Suppressor macrophage treated with lipopolysaccharide for 1 hour (primary cell): ENCODE measurements at regions not wholly inside any gene's neighbourhood (a gene's known extent, or its start where the extent isn't known, plus 50 kb on each side); places are given as distances from the start of the nearest gene placed in this dataset.
"Not testable (repeated sequence)": the region's sequence is repeated elsewhere in the genome, so short reads cannot be mapped to it uniquely, and the experiment has no call there.

Experiments
- DNase-seq, 3 donors: peaks; one replicate each; pipeline ENCODE4 v3.0.0-alpha.2; 2020 to 2022

DNA sequence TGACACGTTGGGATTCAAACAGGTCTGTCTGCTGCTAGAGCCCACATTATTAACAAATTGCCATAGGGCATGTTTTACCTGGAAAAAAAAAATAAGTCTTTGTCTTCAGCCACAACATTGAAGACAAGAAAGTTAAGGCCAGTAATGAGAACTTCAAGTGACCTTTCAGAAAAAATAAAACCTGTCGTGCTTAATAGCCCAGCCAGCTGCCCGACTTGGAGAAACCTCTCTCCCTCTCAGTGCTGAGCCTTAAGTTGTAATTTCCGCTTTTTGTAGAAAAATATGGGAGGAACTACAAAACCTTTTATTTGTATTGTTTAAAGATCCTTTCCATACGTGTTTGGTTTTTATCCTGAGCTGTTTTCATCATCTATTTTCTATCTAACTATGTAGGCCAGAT is 454.3 kb upstream of the SLITRK6 start:
- not testable (repeated sequence) for DNase-seq

DNA sequence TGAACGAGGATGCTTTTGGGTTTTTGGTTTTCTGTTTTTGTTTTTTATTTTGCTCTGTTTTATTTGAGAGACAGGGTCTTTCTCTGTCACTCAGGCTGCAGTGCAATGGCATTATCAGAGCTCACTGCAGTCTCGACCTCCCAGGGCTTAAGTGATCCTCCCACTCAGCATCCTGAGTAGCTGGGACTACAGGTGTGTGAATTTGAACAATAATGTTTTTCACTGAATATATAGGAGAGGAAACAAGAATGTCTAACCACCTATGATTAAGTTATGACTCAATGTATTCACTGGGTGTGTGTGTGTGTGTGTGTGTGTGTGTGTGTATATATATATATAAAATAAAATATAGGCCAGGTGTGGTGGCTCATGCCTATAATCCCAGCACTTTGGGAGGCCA is 456.6 kb upstream of the SLITRK6 start:
- not testable (repeated sequence) for DNase-seq

DNA sequence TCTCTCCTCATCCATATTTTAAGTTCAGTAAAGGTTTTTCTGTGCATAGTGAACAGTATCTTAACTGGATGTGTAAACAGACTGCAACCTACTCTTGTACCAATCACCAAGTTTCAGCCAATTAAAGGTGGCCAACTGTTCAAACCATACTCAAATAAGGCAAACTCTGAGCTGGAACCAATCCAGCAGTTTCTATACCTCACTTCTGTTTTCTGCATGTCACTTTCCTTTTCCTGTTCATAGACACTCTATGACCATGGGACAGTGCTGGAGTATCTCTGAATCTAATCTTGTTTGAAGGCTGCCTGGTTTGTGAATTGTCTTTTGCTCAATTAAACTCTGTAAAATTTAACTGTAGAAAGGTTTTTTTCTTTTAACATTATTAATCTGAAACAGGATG is 470.3 kb upstream of the SLITRK6 start:
- DNase-seq: no peak

DNA sequence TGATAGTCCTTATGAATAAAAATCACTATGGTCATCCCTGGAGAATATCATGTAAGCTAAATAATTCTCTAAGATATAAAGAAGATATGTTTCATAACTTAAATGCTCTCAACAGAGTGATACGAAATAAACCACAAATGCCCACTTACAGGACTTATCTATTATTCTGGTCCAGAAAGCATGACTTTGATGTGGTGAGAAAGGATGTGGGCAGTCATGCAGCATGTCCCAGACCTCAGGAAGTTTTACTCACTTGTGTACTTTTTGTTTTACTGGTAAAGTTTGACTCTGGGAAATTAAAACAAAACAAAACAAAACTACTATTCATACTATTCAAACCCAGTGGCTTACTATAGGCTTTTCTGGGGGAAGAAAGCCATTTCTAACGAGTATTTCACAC is 483.2 kb upstream of the SLITRK6 start:
- no peak for DNase-seq

DNA sequence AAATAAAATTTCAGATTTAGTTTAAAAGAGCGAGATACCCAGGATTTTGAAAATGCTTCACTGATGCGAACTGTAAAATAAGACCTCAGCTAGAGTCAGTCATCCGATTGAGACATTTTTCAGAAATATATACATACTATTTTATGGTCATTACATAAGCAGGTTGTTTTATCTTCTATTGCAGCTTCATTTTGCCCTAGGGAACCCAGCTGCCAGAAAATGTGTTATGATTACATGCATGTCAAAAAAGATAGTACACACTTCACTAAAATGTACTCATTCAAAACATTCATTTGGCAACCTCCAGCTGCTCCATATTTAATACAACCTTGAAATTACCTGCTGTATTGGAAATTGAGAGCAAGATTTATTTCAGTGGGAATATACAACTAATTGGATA is 483.8 kb upstream of the SLITRK6 start:
- no peak for DNase-seq

DNA sequence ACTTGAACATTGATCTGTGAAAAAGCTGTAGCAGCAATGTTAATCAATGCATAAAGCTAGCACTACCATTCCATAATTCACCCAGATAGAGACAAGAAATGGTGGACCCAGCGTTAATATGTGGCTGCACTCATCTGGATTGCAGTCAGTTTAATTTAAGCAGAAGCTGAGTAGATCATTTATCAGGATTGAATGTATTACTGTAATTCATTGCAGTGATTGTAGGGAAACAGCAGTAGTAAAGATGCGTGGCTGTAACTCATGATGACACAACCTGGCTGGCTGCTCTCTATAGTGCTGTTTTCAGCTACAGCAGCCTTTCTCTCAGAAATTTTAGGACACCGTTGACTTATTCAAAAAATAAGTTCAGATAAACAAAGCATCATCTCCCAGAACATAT is 499.5 kb upstream of the SLITRK6 start:
- DNase-seq: no peak

DNA sequence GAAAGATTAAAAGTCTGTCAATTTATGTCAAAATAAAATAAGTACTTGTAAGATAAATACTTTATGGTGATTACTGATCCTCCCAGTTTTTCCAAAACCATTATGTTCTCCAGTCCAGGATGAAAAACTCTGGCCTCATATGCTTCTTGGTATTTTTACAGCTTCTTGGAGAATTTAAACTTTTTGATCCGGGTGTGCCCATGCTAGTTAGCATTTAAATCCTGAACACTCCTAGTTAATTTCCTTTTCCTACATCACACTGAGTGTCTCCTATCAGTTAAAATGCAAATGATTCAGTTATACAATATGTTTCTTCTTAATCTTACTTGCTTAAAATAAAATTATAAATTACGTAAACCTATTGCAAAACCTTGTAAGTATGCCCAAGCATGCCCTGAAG is 499.9 kb upstream of the SLITRK6 start:
- DNase-seq: no peak

DNA sequence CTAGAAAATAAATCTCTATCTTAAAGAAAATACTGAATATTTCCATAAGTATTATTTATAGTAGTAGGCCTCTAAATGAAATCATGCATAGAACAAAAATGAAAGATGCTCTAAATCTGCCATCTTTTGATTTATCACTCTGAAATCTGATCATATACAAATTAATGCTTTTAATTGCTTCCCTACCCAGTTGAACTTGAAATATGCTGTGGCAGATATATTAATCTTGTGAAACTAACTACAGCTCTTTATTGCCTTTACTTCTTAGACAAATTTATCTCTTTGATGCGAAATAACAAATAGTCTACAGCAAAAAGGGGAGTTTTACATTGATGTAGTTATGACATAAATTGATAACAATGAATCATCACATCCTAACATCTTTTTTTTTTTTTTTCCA is 510.7 kb upstream of the SLITRK6 start:
- no peak for DNase-seq

DNA sequence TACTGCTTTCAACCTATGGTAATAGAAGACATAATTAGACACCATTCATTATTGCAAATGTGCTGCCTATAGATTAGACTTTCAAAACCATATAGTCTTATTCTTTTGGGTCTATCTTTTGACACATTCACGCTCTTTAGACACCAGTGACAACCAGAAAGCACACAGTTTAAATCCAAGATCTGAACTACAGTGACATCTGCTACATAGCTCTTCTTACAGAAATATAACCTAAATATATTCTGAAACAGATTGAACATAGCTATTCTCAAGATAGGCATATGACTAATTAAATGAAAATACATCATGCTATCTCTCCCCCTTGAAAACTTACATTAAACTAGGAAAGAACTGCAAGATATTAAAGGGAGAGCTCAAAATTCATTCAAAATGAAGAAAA is 514.2 kb upstream of the SLITRK6 start:
- DNase-seq: no peak

DNA sequence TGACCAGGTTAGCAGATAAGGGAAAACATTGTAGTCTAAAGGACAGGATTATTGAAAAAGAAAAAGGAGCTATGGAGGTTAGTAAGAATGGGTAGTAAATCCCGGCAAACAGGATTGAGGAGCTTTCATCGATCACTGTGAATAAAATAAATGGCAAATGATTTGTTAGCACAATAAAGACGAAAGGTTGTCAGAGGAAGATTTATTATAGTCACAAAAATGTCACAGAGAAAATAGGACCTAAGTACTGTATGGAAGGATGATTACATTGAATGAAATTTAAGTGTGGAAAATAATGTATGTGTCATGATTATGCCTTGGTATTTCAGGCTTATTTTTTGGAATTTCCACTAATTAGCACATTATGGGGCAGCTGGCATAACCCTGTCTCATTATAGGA is 519.2 kb upstream of the SLITRK6 start:
- no peak for DNase-seq

DNA sequence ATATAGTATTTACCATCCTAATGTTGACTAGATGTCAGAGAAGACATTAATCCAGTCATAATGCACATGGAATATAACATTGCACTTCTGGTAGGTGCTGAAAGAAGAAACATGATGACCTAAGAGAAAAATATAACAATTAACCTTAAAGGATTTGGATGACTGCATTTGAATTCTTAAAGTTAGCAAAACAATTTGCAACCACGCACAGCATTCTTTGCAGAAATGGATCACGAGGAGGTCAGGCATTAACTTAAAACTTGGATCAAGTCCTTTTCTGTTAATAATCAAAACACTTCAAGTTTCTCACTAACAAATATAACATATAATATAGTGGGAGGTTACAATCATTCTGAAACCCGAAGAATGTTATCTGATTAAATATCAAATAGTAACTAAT is 525.0 kb upstream of the SLITRK6 start:
- no peak for DNase-seq

DNA sequence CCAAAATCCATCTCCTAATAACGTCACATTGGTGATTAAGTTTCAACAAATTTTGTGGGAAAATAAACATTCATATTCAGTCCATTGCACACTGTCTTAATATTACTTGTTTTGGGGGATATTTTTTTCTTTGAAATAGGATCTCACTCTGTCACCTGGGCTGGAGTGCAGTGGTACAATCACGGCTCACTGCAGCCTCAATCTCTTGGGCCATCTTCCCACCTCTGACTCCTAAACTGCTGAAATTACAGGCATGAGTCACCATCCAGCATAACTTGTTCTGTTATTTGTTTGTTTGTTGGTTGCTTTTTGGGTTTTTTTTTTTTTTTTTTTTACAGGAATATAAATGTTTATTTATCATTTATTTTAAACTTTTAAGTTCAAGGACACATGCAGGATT is 556.1 kb upstream of the SLITRK6 start:
- DNase-seq: no peak

DNA sequence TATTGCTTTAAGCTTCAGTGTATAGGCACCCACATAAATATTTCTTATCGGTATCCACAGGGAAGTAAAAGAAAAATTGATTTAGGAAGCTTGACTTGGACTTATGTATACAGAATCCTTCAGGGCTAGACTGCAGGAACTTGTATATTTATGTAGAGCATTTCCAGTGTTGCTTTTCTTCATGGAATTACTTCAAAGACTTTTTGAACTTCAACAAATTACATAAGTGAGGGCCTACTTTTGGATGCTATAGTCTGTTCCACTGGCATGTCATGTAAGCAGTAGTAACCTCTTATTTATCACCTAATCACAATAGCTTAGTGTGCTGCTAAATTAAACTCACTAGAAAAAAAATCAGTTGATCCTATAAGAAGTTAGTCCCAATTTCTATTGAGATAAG is 557.9 kb upstream of the SLITRK6 start:
- DNase-seq: no peak

DNA sequence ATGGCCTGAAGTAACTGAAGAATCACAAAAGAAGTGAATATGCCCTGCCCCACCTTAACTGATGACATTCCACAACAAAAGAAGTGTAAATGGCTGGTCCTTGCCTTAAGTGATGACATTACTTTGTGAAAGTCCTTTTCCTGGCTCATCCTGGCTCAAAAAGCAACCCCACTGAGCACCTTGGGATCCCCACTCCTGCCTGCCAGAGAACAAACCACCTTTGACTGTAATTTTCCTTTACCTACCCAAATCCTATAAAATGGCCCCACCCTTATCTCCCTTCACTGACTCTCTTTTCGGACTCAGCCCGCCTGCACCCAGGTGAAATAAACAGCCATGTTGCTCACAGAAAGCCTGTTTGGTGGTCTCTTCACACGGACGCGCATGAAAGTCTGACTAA is 564.5 kb upstream of the SLITRK6 start:
- DNase-seq: not testable (repeated sequence)

DNA sequence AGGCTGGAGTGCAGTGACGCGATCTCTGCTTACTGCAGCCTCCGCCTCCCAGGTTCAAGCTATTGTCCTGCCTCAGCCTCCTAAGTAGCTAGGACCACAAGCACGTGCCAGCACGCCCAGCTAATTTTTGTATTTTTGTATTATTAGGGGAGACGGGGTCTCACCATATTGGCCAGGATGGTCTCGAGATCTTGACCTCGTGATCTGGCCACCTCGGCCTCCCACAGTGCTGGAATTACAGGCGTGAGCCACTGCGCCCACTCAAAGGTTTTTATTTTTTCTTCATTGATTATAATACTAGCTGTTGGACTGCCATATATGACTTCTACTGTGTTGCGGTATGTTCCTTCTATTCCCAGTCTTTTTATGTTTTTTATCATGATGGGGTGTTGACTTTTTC is 569.7 kb upstream of the SLITRK6 start:
- no peak for DNase-seq

DNA sequence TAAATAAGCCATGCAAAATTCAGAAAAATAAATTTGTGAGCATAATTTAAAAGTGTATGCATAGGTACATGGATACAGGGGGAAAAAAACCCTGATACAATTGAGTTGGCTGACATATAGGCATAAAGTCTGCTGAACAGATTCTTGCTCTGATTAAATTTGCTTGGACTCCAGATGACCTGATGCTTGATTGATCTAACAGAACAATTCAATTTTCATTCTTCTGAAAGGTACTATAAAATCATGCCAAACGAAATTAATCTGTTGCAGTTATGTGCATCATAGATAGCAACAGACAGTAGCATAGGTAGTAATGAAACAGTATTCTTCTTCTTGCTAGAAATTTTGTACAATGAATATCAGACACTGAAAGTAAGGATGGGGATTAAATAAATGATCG is 578.2 kb upstream of the SLITRK6 start:
- no peak for DNase-seq

DNA sequence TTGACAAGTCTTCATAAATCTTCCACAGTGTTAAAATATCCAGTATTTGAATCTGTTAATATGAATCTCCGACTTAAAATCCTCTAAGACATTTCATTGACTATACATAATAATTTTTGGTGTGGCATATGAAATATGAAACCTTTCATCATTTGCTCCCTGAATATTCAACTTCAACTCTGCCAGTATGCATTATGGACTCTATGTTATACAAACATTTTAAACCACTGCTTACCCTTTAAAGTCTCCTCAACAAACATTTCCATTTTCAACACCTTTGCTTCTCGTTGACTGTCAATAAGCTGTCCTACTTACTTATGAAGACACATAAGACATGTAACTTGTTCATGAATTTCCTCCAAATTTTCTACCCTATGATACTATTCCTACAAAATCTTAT is 579.4 kb upstream of the SLITRK6 start:
- DNase-seq: no peak

DNA sequence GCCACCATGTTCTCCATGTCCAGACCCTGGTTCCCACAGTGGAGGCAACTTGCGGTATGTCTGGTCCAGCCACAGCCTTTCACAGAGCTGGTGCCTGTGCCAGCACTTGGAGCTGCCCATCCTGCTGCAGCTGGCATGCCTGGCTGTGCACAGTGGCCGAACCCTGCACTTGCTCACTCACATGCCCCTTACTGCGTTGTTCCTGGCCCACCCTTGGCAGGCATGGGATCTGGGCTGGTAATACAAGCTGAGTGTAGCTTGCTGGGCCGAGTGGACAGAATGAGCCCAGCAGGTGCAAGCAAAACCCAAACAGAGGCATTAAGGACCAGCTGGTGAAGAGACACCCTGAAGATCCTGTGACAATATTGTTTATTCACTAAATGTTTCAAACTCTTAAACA is 583.9 kb upstream of the SLITRK6 start:
- no peak for DNase-seq

DNA sequence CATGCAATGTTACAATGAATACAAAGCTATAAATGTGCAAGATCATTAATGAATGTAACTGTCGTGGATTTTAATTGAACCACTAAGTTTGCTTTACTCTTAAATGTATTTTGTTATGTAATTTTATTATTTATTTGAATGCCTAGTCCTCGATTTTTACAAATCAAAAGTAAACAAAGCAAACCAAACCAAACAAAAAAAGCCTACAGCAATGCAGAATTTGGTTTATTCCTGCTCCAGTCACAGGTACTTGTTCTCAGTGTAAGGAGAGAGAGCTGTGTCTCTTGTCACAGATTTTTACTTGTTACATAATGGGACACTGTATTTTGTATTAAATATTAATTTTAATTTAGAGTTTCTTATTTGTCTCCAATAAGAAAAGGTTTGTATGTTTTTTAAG is 584.3 kb upstream of the SLITRK6 start:
- DNase-seq: no peak

DNA sequence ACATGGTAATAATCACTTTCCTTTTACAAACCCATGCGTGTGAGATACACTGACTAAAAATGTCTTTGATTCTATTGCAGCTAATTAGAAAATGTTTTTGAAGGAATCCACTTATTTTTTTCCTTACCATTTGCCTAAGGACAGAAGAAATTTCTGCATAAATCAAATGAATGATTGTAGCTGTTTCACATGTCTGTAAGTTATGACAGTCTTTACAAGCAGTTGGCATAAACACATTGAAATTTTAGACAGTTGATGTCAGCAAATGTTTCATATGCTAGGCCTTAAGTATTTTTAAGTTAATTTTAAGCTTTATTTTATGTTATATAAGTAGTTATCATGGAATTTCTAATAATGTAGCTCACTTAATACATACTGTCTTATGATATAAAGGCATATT is 598.4 kb upstream of the SLITRK6 start:
- no peak for DNase-seq

DNA sequence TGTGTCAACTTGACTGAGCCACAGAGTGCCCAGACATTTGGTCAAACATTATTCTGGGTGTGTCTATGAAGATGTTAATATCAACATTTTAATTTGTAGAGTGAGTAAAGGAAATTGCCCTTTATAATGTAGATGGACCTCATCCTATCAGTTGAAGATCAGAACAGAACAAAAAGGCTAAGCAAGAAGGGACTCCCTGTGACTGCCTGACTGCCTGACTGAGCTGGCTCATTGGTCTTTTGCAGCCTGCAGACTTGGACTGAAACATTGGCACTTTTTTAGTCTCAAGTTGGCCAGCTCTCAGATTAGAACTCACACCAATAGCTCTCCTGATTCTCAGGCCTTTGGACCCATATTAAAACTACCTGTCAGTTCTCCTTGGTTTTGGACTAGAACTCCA is 600.4 kb upstream of the SLITRK6 start:
- no peak for DNase-seq

DNA sequence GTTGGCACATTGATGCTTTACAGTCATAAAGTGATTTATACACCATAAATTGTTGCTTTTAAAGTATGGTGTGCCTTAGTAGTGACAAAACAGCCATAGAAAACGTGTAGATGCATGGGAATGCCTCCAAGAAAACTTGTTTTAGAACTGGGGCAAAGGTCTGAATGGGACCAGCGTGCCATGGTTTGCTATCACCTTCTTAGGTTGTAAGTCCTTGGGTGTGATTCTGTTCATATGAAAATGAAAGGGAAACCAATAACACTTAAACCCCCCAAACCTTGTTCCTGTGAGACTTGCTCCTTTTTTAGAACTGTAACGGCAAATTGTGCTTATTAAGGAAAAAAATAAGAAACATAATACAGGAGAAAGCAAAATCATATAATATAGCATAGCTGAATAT is 603.3 kb upstream of the SLITRK6 start:
- no peak for DNase-seq

DNA sequence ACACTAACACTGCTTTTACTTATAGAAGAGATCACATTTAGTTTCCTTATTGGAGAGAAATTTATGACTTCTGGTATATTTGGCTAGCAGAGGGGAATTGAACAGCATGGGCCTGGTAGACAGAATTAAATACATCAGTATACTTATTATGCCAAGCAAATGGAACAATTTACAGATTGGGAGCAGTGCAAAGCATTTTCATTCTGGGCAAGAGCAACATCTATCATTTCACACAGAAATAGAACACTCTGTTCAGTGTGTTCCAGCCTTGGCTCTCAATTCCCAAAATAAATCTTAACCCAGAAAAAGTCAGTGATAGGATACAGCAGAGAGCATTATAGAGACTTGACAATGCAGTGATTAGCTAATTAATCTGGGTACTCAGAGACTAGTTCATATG is 604.0 kb upstream of the SLITRK6 start:
- DNase-seq: no peak

DNA sequence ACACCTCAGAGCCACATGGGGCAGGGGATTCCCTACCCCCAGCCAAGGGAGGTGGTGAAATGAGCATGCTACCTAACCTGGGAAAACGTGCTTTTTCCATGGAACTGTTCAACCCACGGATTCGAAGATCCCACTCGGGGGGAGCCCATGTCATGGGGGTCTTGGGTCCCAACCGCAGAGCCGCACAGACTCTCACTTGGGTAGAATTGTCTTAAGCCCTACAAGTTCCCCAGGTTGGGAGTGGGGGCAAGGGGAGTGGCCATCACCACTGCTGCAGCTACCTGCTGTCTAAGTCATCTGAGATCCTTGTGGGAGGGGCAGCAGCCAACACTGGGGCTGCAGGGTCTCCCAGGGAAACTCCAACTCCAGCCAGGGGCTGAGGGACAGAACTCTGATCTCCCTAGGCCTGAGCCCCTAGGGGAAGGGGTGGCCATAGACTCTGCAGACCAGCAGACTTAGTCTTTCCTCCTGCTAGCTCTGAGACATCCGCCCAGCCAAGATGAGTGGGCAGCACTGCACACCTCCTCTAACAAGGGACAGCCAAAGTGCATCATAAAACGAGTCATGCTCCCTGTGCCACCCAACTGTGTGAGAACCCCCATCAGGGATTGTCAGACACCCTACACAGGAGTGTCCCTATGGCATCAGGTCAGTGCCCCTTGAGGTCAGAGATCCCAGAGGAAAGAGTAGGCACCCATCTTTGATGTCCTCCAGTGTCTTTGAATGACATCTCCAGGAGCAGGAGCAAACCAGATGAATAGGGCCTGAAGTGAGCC is 610.4 kb upstream of the SLITRK6 start:
- DNase-seq: no peak

DNA sequence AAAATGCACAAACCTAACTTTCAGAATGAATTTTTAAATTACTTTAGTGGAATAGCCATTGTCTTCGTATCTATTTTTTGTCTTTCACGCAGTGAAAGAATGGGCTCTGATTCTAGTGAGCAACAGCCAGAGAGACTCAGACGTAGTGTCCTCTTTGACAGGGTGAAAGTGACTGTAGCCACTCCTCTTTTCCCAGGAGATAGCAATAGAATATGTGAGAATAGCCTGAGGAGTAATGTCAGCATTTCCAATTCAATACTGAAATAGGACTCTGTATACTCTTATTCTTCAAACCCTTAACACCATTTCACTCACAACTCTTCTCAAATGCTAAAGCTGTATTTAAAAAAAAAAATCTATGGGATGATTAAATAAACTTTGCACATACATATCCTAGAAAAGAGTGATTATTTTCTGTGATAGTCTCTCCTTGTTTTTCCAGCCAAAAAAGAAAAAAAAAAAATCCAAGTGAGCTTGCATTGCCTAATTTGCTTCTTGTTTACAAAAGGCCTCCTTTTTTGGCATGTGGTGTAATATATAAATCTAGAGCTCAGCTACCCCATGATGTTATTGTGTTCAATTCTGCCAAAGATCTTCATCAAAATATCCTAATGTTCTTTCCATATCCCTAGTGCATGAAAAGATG is 626.1 kb upstream of the SLITRK6 start:
- no peak for DNase-seq
